SK-N-MC (cell line): ENCODE measurements at regions not wholly inside any gene's neighbourhood (a gene's known extent, or its start where the extent isn't known, plus 50 kb on each side); places are given as distances from the start of the nearest gene placed in this dataset.

Source experiments
- EZH2 ChIP-seq: fragments of 200-600 bp; sonication (generic); IDR thresholded peaks from one replicate; pipeline ENCODE4 v1.6.1; 2017; ENCODE audit warnings: antibody characterized with exemption
- POLR2AphosphoS5 ChIP-seq: IDR thresholded peaks from 2 replicates; pipeline ENCODE4 v1.6.1; 2012; ENCODE audit warnings: mild to moderate bottlenecking, low read depth, low read length, borderline replicate concordance

DNA sequence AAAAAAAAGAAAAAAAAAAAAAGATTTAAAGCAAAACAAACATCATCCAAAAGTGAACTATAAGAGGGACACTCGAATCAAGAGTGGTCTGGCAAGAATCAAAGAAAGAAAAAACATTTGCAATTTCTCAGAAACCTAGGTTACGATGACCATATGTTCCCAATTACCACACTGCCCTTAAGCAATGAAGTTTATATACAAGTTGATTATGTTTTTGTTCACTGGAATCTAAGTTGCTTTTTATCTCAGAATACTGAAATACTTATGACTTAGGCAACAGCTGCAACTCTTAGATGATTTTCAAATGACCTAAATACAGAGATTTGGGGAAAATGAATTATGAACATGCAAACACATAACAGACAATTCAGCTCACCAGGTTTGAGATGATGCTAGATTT lies 597.1 kb upstream of the CHAC2 start:
- TF ChIP-seq EZH2, result no peak
- no peak for TF ChIP-seq POLR2AphosphoS5
